Fibroblast of mammary gland (primary cell): ENCODE measurements at regions not wholly inside any gene's neighbourhood (a gene's known extent, or its start where the extent isn't known, plus 50 kb on each side); places are given as distances from the start of the nearest gene placed in this dataset.

Source experiments
- DNase-seq: peaks from one replicate; pipeline ENCODE4 v3.0.0-alpha.2; 2010; ENCODE audit warnings: low read depth
- H3K4me3 ChIP-seq: 2 replicates; pipeline ENCODE4 v1.5.1; 2011; ENCODE audit warnings: low read depth, mild to moderate bottlenecking, low read length, moderate library complexity; ENCODE audit not compliant: control insufficient read depth
- TF ChIP-seq, protein P1 (sequence below): conservative IDR thresholded peaks from 2 replicates; pipeline ENCODE4 v1.5.1; 2011; ENCODE audit warnings: low read depth, low read length, inconsistent platforms; ENCODE audit not compliant: control insufficient read depth, insufficient read depth

GRCh38 chr5:62059960-62060359 lies 246.0 kb upstream of the KIF2A start:
- DNase-seq = no peak
- TF ChIP-seq, protein P1, sequence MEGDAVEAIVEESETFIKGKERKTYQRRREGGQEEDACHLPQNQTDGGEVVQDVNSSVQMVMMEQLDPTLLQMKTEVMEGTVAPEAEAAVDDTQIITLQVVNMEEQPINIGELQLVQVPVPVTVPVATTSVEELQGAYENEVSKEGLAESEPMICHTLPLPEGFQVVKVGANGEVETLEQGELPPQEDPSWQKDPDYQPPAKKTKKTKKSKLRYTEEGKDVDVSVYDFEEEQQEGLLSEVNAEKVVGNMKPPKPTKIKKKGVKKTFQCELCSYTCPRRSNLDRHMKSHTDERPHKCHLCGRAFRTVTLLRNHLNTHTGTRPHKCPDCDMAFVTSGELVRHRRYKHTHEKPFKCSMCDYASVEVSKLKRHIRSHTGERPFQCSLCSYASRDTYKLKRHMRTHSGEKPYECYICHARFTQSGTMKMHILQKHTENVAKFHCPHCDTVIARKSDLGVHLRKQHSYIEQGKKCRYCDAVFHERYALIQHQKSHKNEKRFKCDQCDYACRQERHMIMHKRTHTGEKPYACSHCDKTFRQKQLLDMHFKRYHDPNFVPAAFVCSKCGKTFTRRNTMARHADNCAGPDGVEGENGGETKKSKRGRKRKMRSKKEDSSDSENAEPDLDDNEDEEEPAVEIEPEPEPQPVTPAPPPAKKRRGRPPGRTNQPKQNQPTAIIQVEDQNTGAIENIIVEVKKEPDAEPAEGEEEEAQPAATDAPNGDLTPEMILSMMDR = no peak
- H3K4me3 ChIP-seq = no peak overlapping the region

DNA sequence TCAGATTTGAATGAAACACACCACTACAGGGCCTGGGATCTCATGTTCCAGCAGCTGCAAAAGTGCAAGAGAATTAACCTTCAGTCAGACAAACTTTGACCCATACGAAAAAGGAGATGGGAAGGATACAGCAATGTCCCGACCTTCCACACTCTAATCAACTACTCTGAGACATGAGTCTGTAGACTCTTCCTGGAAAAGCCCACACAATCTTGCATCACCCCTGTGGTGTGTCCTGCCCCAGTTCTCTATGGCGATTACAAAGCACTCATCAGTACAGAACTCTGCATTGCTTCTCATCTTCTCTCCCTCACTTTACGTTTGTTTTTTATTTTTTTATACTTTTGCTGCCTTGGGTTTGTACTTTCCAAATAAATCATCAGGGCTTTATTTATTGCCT lies 241.0 kb upstream of the KIF2A start:
- no peak overlapping the region for H3K4me3 ChIP-seq
- TF ChIP-seq, protein P1 = no peak
- peak; percentile 5 for DNase-seq

DNA sequence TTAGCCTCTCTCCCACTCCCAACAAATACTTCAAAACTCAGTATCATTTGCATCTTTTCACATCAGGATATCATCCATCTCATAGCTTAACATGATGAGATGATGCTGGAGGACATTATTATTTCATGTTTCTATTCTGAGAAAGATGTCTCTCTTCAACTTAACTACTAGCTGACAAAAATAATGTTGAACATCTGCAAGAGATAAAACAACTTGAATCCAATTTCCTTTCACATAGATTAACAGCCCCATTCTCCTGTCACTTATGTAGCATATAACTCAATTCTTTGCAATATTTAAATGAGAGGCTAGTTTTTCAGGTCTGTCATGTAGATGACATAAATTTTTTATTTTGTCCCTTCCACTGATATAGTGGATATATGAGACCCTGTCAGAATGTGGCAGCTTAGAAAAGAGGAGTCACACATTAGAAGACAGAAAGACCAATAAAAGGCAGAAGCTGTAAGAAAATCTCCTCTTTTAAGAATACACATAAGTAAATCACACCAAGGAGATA lies 239.2 kb upstream of the KIF2A start:
- no peak for DNase-seq
- TF ChIP-seq, protein P1 = no peak
- H3K4me3 ChIP-seq = no peak overlapping the region

DNA sequence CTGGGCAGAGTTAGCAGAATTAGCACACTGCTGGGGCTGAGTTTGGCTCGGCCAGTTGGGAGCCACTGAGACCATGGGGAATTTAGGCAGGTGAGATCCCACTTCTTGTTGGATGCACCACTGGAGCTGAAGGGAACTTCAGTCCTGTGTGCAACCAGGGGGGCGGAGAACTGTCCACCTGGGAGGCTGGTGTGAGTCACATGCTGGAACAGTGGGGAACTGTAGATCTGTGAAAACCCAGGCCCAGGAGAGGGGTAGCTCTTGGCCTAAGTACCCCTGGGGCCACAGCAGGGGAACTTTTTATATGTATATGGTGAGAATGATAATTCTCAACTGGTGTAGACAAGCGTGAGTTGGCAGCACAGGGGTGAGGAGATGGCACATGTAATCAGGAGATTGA lies 237.5 kb upstream of the KIF2A start:
- DNase-seq = no peak
- TF ChIP-seq, protein P1 = no peak
- H3K4me3 ChIP-seq = no peak overlapping the region

DNA sequence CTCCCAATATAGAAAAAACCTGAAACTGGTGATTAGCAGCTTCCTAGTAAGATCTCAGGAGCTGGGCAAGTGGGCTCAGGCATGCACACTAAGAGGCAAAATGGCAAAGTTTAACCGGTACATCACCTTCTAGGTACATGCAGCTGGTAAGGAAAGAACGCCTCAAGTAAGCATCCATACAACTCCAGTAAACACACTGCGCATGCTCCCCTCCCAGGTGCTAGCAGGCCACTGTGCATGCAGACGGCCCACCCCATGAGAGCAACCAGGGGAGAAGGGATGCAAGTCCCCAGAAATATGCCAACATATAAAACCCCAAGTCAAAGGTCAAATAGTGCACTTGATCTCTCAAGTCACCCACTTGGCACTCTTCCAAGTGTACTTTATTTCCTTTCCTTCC lies 228.6 kb upstream of the KIF2A start:
- no peak overlapping the region for H3K4me3 ChIP-seq
- TF ChIP-seq, protein P1 = no peak
- no peak for DNase-seq

DNA sequence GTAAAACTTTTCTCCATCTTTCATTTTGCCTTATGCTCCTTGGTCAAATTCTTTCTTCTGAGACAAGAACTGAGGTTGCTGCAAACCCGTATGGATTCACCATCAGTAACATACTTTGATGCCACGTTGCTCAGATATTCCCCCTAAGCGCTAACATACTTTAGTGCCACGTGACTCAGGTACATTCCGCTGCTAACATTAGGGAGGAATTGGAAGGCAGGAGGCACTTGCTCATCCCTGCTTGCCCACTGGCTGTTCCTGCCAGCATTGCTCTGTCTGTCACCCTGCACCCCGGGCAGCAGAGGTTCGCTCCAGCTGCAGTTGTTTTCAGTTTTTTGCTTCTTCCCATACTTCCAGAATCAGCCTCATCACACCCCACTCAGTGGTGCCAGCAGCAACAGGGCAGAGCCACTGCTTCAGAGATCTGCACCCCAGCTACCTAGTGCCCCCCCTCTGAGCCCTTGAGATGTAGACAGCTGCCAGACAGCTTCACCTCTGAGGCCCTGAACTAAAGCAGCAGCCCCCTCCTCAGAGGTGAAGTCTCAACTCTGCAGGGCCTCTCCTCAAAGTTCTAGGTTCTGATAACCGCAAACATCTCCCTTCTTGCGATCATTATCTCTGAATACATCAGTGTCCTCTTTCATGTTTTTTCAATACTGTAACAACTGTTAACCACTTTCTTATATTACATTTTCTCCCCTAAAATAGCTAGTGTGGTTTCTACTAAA lies 228.0 kb upstream of the KIF2A start:
- TF ChIP-seq, protein P1 = no peak
- H3K4me3 ChIP-seq = no peak overlapping the region
- DNase-seq = no peak

- TF ChIP-seq, protein P1 = no peak
- DNase-seq = peak; percentile 57
- H3K4me3 ChIP-seq = no peak overlapping the region
Observed at GRCh38 chr5:62082370-62082801, 223.6 kb upstream of the KIF2A start.
